SJCRH30 (cell line): ENCODE measurements at regions not wholly inside any gene's neighbourhood (a gene's known extent, or its start where the extent isn't known, plus 50 kb on each side); places are given as distances from the start of the nearest gene placed in this dataset.

Experiments
- DNase-seq, 2 experiments: peaks; one replicate each; pipeline ENCODE4 v3.0.0-alpha.2; 2015 to 2020
- H3K27ac ChIP-seq: fragments of 250-450 bp; sonication (Bioruptor Pico); 2 replicates; pipeline ENCODE4 v1.5.1; 2020; ENCODE audit warnings: mild to moderate bottlenecking, moderate library complexity
- H3K27me3 ChIP-seq: fragments of 250-450 bp; sonication (Bioruptor Pico); 2 replicates; pipeline ENCODE4 v1.5.1; 2020; ENCODE audit warnings: mild to moderate bottlenecking, moderate library complexity
- H3K36me3 ChIP-seq: fragments of 250-450 bp; sonication (Bioruptor Pico); 2 replicates; pipeline ENCODE4 v1.5.1; 2020; ENCODE audit warnings: mild to moderate bottlenecking, moderate library complexity
- H3K4me1 ChIP-seq: fragments of 250-450 bp; sonication (Bioruptor Pico); 2 replicates; pipeline ENCODE4 v1.5.1; 2020; ENCODE audit warnings: mild to moderate bottlenecking, moderate library complexity
- H3K4me3 ChIP-seq: fragments of 250-450 bp; sonication (Bioruptor Pico); 2 replicates; pipeline ENCODE4 v1.5.1; 2020; ENCODE audit warnings: mild to moderate bottlenecking, moderate library complexity
- H3K9me3 ChIP-seq: fragments of 250-450 bp; sonication (Bioruptor Pico); replicated peaks from 2 replicates; pipeline ENCODE4 v1.5.1; 2020; ENCODE audit warnings: mild to moderate bottlenecking, moderate library complexity

- H3K4me3 ChIP-seq: no peak overlapping the region
- no peaks in the 10 kb centered on the region for H3K9me3 ChIP-seq
- no peak overlapping the region for H3K27ac ChIP-seq
- no peaks in the 10 kb centered on the region for H3K27me3 ChIP-seq
- H3K4me1 ChIP-seq: peaks cover 23% of the 10 kb centered on the region
- no peak for DNase-seq
- H3K36me3 ChIP-seq: no peaks in the 10 kb centered on the region
These were observed 425.8 kb upstream of the TPM1 start for GRCh38 chr15:62616746-62617145.

- no peak overlapping the region for H3K27ac ChIP-seq
- H3K4me1 ChIP-seq: peaks cover 23% of the 10 kb centered on the region
- no peaks in the 10 kb centered on the region for H3K27me3 ChIP-seq
- DNase-seq: no peak
- H3K4me3 ChIP-seq: no peak overlapping the region
- H3K9me3 ChIP-seq: no peaks in the 10 kb centered on the region
- no peaks in the 10 kb centered on the region for H3K36me3 ChIP-seq
These were observed 424.8 kb upstream of the TPM1 start for GRCh38 chr15:62617741-62618140.

GRCh38 chr15:62618432-62618831, 424.1 kb upstream of the TPM1 start:
- Histone ChIP-seq H3K4me3 (no peak overlapping the region), H3K4me1 (peaks cover 23% of the 10 kb centered on the region), H3K9me3 (no peaks in the 10 kb centered on the region), H3K36me3 (no peaks in the 10 kb centered on the region), H3K27ac (no peak overlapping the region), H3K27me3 (no peaks in the 10 kb centered on the region)
- no peak for DNase-seq

- DNase-seq: no peak
- no peak overlapping the region for H3K4me3 ChIP-seq
- H3K36me3 ChIP-seq: no peaks in the 10 kb centered on the region
- no peak overlapping the region; the same call in 1 of the 2 replicates for H3K27ac ChIP-seq
- H3K9me3 ChIP-seq: no peaks in the 10 kb centered on the region
- no peaks in the 10 kb centered on the region for H3K27me3 ChIP-seq
- H3K4me1 ChIP-seq: peaks cover 23% of the 10 kb centered on the region
These were observed 423.6 kb upstream of the TPM1 start for GRCh38 chr15:62618846-62619504.

GRCh38 chr15:62619526-62619925, 423.0 kb upstream of the TPM1 start:
- DNase-seq: peak; percentile 27 to 47

GRCh38 chr15:62622775-62623174, 419.8 kb upstream of the TPM1 start:
- Histone ChIP-seq H3K9me3 (no peaks in the 10 kb centered on the region), H3K36me3 (no peaks in the 10 kb centered on the region), H3K4me1 (peaks cover 19% of the 10 kb centered on the region), H3K27me3 (no peaks in the 10 kb centered on the region), H3K27ac (no peak overlapping the region), H3K4me3 (no peak overlapping the region)
- DNase-seq: no peak

More at GRCh38 chr15:62619526-62619925, 423.0 kb upstream of the TPM1 start:
- Histone ChIP-seq H3K4me1 (peaks cover 23% of the 10 kb centered on the region), H3K27ac (peak overlapping the region; percentile 28; the same call in 1 of the 2 replicates), H3K9me3 (no peaks in the 10 kb centered on the region), H3K4me3 (no peak overlapping the region), H3K36me3 (no peaks in the 10 kb centered on the region), H3K27me3 (no peaks in the 10 kb centered on the region)

GRCh38 chr15:62624547-62625378, 417.8 kb upstream of the TPM1 start:
- H3K4me1 ChIP-seq: peaks cover 4% of the 10 kb centered on the region
- no peaks in the 10 kb centered on the region for H3K9me3 ChIP-seq
- no peaks in the 10 kb centered on the region for H3K36me3 ChIP-seq
- H3K4me3 ChIP-seq: no peak overlapping the region
- no peak overlapping the region for H3K27ac ChIP-seq
- H3K27me3 ChIP-seq: no peaks in the 10 kb centered on the region
- no peak for DNase-seq

- no peaks in the 10 kb centered on the region for H3K36me3 ChIP-seq
- H3K4me1 ChIP-seq: no peaks in the 10 kb centered on the region
- H3K9me3 ChIP-seq: no peaks in the 10 kb centered on the region
- no peaks in the 10 kb centered on the region for H3K27me3 ChIP-seq
- H3K27ac ChIP-seq: no peak overlapping the region
- no peak overlapping the region for H3K4me3 ChIP-seq
- no peak for DNase-seq
These were observed 417.0 kb upstream of the TPM1 start for GRCh38 chr15:62625429-62626033.

GRCh38 chr15:62626903-62627302, 415.6 kb upstream of the TPM1 start:
- Histone ChIP-seq H3K4me3 (no peak overlapping the region), H3K4me1 (no peaks in the 10 kb centered on the region), H3K36me3 (no peaks in the 10 kb centered on the region), H3K27ac (no peak overlapping the region), H3K27me3 (no peaks in the 10 kb centered on the region), H3K9me3 (no peaks in the 10 kb centered on the region)
- no peak for DNase-seq

- no peak for DNase-seq
- Histone ChIP-seq H3K4me1 (no peaks in the 10 kb centered on the region), H3K9me3 (no peaks in the 10 kb centered on the region), H3K36me3 (no peaks in the 10 kb centered on the region), H3K4me3 (no peak overlapping the region), H3K27ac (no peak overlapping the region), H3K27me3 (no peaks in the 10 kb centered on the region)
These were observed 411.3 kb upstream of the TPM1 start for GRCh38 chr15:62631076-62631724.

GRCh38 chr15:62636823-62637573, 405.5 kb upstream of the TPM1 start:
- Histone ChIP-seq H3K27me3 (no peaks in the 10 kb centered on the region), H3K4me1 (no peaks in the 10 kb centered on the region; the same call in 1 of the 2 replicates), H3K36me3 (no peaks in the 10 kb centered on the region), H3K27ac (no peak overlapping the region), H3K9me3 (no peaks in the 10 kb centered on the region), H3K4me3 (no peak overlapping the region)
- DNase-seq: peak in 1 of 2 experiments; percentile 29

GRCh38 chr15:62637574-62637897, 405.0 kb upstream of the TPM1 start:
- no peak overlapping the region for H3K4me3 ChIP-seq
- no peaks in the 10 kb centered on the region for H3K9me3 ChIP-seq
- no peak overlapping the region for H3K27ac ChIP-seq
- DNase-seq: peak; percentile 13 to 29
- H3K36me3 ChIP-seq: no peaks in the 10 kb centered on the region
- H3K4me1 ChIP-seq: no peaks in the 10 kb centered on the region; the same call in 1 of the 2 replicates
- H3K27me3 ChIP-seq: no peaks in the 10 kb centered on the region

GRCh38 chr15:62637950-62638619, 404.5 kb upstream of the TPM1 start:
- Histone ChIP-seq H3K27ac (no peak overlapping the region), H3K9me3 (no peaks in the 10 kb centered on the region)
- DNase-seq: no peak

GRCh38 chr15:62639432-62639831, 403.1 kb upstream of the TPM1 start:
- Histone ChIP-seq H3K27me3 (no peaks in the 10 kb centered on the region), H3K4me1 (peaks cover 9% of the 10 kb centered on the region), H3K9me3 (no peaks in the 10 kb centered on the region), H3K27ac (no peak overlapping the region), H3K36me3 (no peaks in the 10 kb centered on the region), H3K4me3 (no peak overlapping the region)
- DNase-seq: no peak

More at GRCh38 chr15:62637950-62638619, 404.5 kb upstream of the TPM1 start:
- Histone ChIP-seq H3K4me3 (no peak overlapping the region), H3K27me3 (no peaks in the 10 kb centered on the region), H3K36me3 (no peaks in the 10 kb centered on the region), H3K4me1 (no peaks in the 10 kb centered on the region; the same call in 1 of the 2 replicates)
